NB4 (cell line): ENCODE measurements at regions not wholly inside any gene's neighbourhood (a gene's known extent, or its start where the extent isn't known, plus 50 kb on each side); places are given as distances from the start of the nearest gene placed in this dataset.
"Not testable (repeated sequence)": the region's sequence is repeated elsewhere in the genome, so short reads cannot be mapped to it uniquely, and the experiment has no call there.

Source experiments
- DNase-seq: peaks from one replicate; pipeline ENCODE4 v3.0.0; 2010; ENCODE audit warnings: low read depth
- H3K4me3 ChIP-seq: one replicate; pipeline ENCODE4 v1.5.1; 2011; ENCODE audit warnings: mild to moderate bottlenecking, low read depth, low read length, moderate library complexity
- CTCF ChIP-seq: IDR thresholded peaks from one replicate; pipeline ENCODE4 v1.5.1; 2012; ENCODE audit warnings: low read depth, low read length
- MAX ChIP-seq: IDR thresholded peaks from 2 replicates; pipeline ENCODE4 v1.6.1; 2011; ENCODE audit warnings: low read depth, low read length
- MYC ChIP-seq: IDR thresholded peaks from 2 replicates; pipeline ENCODE4 v1.6.1; 2011; ENCODE audit warnings: low read depth, low read length
- POLR2A ChIP-seq: IDR thresholded peaks from 2 replicates; pipeline ENCODE4 v1.6.1; 2011; ENCODE audit warnings: mild to moderate bottlenecking; ENCODE audit not compliant: insufficient read length; ENCODE audit errors: extremely low read depth

GRCh38 chr10:109592391-109592790 is 330.9 kb downstream of the XPNPEP1 start:
- H3K4me3 ChIP-seq, result no peak overlapping the region
- no peak for DNase-seq
- TF ChIP-seq CTCF, result no peak
- TF ChIP-seq MYC, result no peak
- TF ChIP-seq MAX, result no peak

GRCh38 chr10:109591601-109592000 is 331.7 kb downstream of the XPNPEP1 start:
- no peak overlapping the region for H3K4me3 ChIP-seq
- TF ChIP-seq CTCF (no peak), MYC (no peak)
- DNase-seq, result no peak

GRCh38 chr10:109588259-109588658 is 335.1 kb downstream of the XPNPEP1 start:
- no peak for DNase-seq
- TF ChIP-seq MYC (no peak), CTCF (no peak), MAX (no peak), POLR2A (no peak)
- H3K4me3 ChIP-seq, result no peak overlapping the region

- no peak for DNase-seq
These were observed 335.9 kb downstream of the XPNPEP1 start for GRCh38 chr10:109587366-109587765.

GRCh38 chr10:109556399-109556798 is 366.9 kb downstream of the XPNPEP1 start:
- H3K4me3 ChIP-seq, result no peak overlapping the region
- TF ChIP-seq MYC (no peak), CTCF (no peak), MAX (no peak), POLR2A (no peak)
- no peak for DNase-seq

More at GRCh38 chr10:109587366-109587765, 335.9 kb downstream of the XPNPEP1 start:
- no peak overlapping the region for H3K4me3 ChIP-seq
- no peak for TF ChIP-seq CTCF

- not testable (repeated sequence) for DNase-seq, H3K4me3 ChIP-seq
These were observed 381.2 kb downstream of the XPNPEP1 start for GRCh38 chr10:109542050-109542603.

GRCh38 chr10:109534193-109534592 is 389.1 kb downstream of the XPNPEP1 start:
- H3K4me3 ChIP-seq, result no peak overlapping the region
- no peak for DNase-seq
- TF ChIP-seq MAX (no peak), POLR2A (no peak), CTCF (no peak), MYC (no peak)
